ENCODE measurements at regions not wholly inside any gene's neighbourhood (a gene's known extent, or its start where the extent isn't known, plus 50 kb on each side); places are given as distances from the start of the nearest gene placed in this dataset.

DNA sequence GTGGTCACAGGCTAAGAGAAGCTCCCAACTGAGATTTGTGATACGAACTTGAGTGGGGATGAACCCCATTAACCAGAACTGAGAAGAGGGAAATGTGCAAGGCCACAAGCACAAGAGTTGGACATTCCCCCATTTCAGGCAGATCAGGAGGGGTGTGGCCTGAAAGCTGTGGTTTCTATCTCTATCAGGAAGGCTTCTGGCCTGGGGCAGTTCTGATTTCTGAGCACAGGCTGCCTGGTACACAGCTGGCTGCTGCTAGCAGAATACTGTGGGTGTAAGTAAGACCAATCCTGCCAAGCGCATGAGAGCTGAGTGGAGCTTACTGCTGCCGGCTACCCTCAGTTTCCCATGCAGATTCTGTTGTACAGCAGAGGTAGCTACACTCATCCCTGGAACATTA is 484.6 kb downstream of the SATB2 start:
- TF ChIP-seq, protein P1, sequence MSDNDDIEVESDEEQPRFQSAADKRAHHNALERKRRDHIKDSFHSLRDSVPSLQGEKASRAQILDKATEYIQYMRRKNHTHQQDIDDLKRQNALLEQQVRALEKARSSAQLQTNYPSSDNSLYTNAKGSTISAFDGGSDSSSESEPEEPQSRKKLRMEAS (IDR thresholded peaks at IDR 0.05; ENCODE audit: insufficient read depth, insufficient read length): no peak
- TF ChIP-seq, protein P2, sequence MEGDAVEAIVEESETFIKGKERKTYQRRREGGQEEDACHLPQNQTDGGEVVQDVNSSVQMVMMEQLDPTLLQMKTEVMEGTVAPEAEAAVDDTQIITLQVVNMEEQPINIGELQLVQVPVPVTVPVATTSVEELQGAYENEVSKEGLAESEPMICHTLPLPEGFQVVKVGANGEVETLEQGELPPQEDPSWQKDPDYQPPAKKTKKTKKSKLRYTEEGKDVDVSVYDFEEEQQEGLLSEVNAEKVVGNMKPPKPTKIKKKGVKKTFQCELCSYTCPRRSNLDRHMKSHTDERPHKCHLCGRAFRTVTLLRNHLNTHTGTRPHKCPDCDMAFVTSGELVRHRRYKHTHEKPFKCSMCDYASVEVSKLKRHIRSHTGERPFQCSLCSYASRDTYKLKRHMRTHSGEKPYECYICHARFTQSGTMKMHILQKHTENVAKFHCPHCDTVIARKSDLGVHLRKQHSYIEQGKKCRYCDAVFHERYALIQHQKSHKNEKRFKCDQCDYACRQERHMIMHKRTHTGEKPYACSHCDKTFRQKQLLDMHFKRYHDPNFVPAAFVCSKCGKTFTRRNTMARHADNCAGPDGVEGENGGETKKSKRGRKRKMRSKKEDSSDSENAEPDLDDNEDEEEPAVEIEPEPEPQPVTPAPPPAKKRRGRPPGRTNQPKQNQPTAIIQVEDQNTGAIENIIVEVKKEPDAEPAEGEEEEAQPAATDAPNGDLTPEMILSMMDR (IDR thresholded peaks at IDR 0.05; ENCODE audit: extremely low read depth in 1 of 2, insufficient read depth in 1 of 2, low read depth in 1 of 2, low read length in 2 of 2): no peak
- TF ChIP-seq POLR2A (IDR thresholded peaks at IDR 0.05; ENCODE audit: low read depth, low read length) (no peak), FOS (IDR thresholded peaks at IDR 0.05; ENCODE audit: borderline replicate concordance, insufficient read depth, low read length) (no peak)
